Fibroblast of skin of abdomen (primary cell): ENCODE measurements at regions not wholly inside any gene's neighbourhood (a gene's known extent, or its start where the extent isn't known, plus 50 kb on each side); places are given as distances from the start of the nearest gene placed in this dataset.

Experiments used
- DNase-seq: peaks from one replicate; pipeline ENCODE4 v3.0.0-alpha.2; 2013

DNA sequence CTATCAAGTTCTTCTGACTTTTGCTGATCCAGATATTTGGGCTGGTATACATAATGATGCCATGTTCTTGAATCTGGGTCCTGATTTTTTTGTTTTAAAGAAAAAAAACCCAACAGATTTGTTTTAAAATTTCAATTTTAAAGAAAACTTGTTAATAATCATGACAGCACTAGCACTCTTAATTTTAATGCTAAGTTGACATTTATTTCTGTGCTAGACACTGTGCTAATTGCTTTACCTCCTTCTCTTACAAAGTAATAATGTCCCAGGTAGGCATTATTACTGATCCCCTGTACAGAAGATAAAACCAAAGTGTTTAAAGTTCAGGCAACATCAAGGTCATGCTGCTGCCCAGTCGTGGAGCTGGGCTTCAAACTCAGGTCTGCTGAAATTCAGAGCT is 101.9 kb downstream of the ZNF608 start:
- DNase-seq: no peak

GRCh38 chr5:124644138-124644537 is 102.3 kb downstream of the ZNF608 start:
- DNase-seq: peak; percentile 66

DNA sequence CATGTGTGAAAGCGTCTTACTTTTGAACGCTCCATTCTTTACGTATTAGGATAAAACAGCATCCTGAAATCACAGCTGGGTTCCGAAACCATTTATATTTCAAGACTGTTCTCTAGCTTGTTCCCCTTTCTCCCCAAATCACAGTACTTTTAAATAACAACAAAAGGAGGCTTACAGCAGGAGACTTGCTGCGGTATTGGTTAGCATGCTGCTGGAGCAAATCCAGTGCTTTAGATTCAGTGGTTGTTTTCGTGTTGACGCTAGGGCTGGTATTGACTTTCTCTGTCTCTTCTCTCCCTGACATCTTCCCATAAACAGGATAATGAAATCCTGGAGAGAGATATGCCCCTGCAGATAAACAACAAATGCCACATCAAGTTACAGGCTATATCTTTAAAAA is 103.1 kb downstream of the ZNF608 start:
- DNase-seq: no peak

DNA sequence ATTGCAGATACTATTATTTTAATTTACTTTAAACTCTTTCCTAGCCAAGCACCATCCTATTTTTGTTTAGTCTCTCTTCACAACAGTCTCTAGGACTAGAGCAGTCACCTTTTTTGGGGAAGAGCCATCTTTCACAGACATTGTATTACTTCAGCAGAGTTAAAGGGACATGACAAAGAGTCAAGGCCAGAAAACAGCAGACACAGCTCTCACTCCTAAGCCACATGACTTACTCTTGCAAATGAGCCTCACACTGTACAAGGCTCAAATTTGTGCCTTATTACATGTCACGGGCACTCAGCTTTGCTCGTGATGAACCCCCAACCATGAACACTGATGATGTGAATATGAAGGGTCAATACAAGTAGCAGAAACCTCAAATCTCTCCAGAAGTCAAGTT is 104.3 kb downstream of the ZNF608 start:
- no peak for DNase-seq

DNA sequence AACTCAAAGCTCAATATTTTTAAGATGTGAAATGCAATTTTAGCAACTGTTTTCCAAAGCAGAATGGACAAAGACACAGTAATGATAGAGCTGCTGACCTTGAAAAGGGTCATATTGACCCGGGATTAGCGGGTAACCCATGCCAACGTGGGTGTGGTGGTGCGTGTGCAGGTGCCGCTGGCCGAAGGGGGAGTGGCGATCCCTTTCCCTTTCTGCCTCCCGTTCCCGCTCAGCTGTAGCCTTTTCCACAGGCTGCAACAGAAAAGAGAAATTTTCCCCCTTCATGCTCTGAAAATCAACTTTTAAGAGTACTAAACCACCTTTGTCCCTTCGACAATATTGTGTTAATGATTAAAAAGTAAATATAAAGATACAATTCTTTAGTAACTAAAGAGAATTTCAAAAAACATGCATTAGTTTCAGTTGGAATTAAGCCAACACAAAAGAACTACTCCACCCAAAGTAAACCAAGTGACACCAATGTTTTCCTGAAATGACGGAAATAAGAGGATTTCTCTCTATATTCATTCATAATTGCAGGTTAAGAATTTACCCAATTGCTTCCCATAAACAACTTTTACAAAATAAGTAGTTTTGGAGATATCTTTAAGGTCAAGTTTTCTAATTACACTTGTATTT is 105.2 kb downstream of the ZNF608 start:
- DNase-seq: no peak

- DNase-seq: no peak
Observed at GRCh38 chr5:124639095-124639665, 107.3 kb downstream of the ZNF608 start.

DNA sequence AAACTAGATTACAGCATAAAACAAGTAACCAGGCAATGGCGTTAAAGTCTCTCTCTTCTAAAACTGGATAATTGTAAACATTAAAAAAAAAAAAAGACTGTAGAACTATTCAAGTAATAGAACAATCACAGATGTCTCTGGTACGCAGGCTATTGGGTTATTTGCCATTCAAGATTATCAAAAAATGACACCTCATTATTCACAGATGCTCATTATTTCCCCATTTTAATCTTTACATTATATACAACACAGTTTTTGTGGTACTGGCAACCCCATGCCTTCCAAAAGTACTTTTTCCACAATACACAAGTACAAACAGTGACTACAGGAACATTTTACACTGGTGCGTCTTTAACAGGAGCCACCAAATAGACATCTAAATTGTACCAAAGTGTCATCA is 109.4 kb downstream of the ZNF608 start:
- no peak for DNase-seq

GRCh38 chr5:124634741-124635323 is 111.6 kb downstream of the ZNF608 start:
- DNase-seq: peak; percentile 51

DNA sequence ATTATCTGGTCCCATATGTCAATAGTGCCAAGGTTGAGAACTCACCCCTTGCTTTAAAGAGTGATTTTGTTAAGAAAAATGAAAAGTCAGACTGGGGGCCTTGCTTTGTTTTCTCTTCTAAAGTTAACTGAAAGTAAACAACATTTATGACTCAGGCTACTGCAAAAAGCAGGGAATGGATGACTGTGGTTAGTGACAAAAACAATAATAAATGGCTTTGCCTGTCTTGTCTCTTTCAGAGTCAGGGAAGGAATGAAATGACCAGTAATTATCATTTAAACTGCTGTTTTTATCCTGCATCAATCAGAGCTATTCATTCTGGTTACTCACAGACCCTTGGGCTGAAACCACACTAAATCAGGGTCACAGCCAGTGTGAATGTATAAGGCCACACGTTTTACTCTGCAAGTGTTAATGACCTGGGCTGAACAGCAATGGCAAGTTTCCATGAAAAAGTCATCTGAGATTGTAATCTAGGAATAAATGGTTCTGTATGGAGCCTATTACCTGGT is 112.2 kb downstream of the ZNF608 start:
- peak; percentile 15 for DNase-seq

- DNase-seq: no peak
Observed at GRCh38 chr5:124633209-124633608, 113.2 kb downstream of the ZNF608 start.

DNA sequence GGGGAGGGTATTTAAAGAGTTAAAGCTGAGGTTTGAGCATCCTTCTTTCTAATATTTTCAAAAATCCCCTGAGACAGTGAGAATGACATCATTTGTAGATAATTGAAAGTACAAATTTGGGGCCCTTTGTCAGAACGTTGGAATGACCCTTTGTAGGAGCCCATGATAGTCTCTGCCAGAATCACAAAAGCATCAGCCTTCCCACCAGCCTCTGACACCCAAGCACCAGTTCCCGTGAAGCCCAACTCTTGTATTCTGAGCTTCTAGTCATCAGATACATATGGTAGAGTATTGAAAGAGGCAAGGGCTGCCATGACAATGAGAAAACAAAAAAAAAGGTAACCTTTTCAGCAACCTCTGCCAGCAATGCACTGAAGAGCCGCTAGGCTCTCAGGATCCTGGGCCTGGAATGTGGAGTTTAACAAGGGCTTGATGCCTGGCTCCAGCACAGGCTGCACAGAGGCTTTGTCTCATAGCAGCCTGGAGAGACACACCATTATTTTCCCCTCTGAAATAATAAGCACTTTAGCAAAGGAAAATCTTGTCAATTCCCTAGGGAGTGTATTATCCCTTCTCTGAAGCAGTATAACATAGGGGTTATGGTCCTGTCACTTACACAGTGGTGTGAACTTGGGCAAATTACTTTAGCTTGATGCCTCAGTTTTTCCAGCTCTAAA is 114.4 kb downstream of the ZNF608 start:
- peak; percentile 16 for DNase-seq

DNA sequence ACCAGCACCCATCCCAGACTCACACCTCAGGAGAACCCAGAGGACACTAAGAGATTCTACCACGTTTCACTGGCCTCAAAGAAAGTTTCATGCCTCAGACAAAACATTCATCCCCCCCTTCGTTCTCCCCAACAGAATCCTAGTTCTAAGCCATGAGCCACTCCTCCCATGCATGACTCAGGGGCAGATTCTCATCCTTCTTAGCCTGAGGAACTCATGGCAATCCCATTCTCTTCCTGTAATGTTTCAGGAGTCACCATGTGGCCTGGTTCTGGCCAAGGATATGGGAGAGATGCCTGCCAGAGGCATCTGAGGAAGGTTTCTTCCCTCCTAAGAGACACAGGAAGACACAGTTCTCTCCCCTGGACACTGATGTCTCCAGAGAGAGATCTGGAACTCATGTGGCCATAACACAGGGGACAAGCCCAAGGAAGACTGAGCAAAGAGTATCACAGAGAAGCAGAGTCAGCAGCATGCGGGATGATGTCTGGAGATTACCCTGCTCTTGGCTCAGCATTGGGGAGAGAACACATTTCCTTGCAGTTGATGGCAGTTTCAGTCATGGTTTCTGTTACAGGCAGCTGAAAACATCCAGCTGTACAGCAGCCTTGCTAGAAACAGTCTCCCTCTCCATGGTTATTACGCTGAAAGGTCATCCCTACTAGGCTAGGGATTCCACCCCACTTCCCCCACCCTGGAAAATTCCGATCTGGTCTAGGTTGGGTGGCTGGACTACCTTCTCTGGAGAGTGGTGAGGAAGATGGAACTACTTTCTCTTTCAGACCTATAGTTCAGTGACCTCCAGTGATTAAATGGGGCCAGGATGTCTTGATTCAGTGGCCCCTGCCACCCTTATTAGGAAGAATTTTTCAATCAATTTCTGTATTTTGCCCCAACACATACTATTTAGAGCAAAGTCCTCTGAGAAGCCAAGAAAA is 115.4 kb downstream of the ZNF608 start:
- DNase-seq: peak; percentile 57

DNA sequence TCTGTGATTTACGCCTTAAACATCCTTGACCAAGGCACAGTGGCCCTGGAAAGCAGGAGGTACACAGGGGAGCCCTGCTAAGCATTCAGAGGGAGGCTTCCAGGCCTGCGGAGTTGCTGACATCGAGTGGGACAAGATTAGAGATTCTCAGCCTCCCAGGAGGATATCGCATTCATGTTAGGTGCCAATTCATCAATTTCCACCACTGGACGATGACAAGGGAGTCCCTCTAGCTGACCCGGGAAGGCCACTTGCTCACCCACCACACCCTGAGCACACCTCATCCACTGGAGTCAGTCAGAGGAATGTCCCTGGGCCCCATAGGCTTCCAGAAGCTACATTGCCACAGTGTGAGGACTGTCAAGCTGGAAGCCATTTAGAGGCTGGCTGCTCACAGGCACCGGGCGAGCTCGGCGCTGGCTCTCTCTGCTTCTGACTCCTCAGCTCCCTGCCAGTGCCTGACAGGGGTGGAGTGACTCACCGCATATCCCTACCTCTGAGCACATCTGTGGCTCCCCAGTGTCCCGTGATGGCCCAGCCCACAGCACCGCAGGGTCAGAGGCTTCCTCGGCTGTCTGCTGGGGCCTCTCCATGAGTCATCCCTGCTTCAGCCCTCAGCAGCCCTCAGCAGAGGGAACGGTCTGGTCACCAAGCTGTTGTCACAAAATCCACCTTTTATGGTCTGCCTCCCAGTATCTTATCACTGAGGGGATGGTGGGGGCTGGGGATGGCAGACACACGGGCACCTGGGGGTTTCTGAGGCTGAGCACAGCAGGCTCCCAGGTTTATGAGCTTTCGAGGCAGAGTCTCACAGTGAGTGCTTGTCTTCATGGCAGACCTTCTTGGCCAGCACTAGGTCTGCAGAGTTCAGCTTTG is 117.5 kb downstream of the ZNF608 start:
- peak; percentile 94 for DNase-seq

GRCh38 chr5:124627815-124628595 is 118.4 kb downstream of the ZNF608 start:
- no peak for DNase-seq

GRCh38 chr5:124626053-124626452 is 120.4 kb downstream of the ZNF608 start:
- no peak for DNase-seq

GRCh38 chr5:124623265-124623664 is 123.2 kb downstream of the ZNF608 start:
- no peak for DNase-seq

- DNase-seq: no peak
Observed at GRCh38 chr5:124622851-124623250, 123.6 kb downstream of the ZNF608 start.

DNA sequence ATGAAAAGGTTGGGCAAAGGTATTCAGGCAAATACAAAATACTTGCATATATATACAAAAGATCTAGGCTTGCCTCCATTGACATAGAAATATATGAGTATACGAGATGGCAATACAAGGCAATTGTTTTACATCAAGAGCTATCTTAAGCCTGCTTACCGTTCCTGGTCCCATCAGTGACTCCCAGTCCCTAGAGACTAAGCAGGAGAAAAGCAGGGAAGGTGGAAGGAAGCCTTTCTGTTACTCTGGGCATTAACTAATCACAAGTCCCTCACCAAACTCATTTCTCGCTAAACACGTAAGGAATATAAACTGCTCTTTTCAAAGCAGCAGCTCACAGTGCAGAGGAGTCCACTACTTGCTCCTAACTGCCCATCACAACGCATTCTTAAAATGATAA is 125.2 kb downstream of the ZNF608 start:
- DNase-seq: no peak

- DNase-seq: no peak
Observed at GRCh38 chr5:124620743-124621142, 125.7 kb downstream of the ZNF608 start.

DNA sequence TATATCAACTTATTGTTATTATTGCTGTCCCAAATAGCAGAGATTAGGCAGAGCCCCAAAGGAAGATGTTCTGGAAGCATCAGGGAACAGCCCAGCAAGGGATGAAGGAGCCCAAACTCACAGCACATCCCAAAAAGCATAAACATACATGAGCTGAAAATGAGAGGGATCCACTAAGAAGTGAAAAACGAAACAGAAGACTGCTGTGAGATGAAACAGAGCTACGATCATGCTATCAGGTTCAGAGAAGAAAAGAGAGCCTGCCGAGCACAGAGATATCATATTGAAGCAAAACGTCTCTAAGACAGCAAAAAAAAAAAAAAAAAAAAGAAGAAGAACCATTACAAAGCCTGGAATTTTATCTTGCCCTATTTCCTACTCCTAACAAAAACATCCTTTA is 127.3 kb downstream of the ZNF608 start:
- no peak for DNase-seq

DNA sequence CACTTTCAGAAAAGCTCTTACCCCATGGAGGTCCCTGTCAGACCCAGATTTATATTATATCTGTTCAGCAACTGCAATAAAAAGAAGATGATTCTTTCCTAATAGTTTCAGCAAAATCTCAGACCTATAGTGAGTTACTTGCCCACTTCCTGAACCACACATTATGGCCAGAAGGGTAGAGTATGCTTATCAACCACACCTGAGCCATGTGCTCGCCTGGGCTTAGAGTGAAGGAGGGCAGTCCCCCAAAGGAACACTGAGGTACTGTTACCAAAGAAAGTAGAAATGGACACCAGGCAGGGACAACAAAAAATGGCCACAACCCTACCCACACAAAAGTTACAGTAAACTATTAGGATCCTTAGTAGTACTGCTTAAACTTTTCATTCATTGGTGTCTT is 128.7 kb downstream of the ZNF608 start:
- DNase-seq: no peak
